ENCODE measurements at regions not wholly inside any gene's neighbourhood (a gene's known extent, or its start where the extent isn't known, plus 50 kb on each side); places are given as distances from the start of the nearest gene placed in this dataset.

GRCh38 chr9:22389271-22389670 is 57.4 kb upstream of the DMRTA1 start:
- Histone ChIP-seq H3K9me2 (ENCODE audit: insufficient read depth) (no peaks in the 10 kb centered on the region), H3K4me3 (replicated peaks in 1 of 2; ENCODE audit: low read depth in 1 of 2, low read length in 2 of 2) (no peak overlapping the region)

More at GRCh38 chr9:22389271-22389670, 57.4 kb upstream of the DMRTA1 start:
- Histone ChIP-seq H3K9me3 (ENCODE audit: control insufficient read depth in 1 of 2, insufficient read depth in 1 of 2, low read depth in 1 of 2, low read length in 2 of 2) (no peaks in the 10 kb centered on the region), H3K4me2 (ENCODE audit: low read length) (no peak overlapping the region), H3K4me1 (ENCODE audit: control insufficient read depth in 1 of 2, insufficient read depth in 2 of 2, low read length in 2 of 2) (no peaks in the 10 kb centered on the region), H3K9ac (ENCODE audit: low read length) (no peak overlapping the region), H3K79me2 (ENCODE audit: insufficient read depth, low read length) (no peaks in the 10 kb centered on the region), H3K27ac (ENCODE audit: low read depth, low read length) (no peak overlapping the region), H3K27me3 (ENCODE audit: insufficient read depth, low read length) (peaks cover 8% of the 10 kb centered on the region), H2AFZ (ENCODE audit: low read depth, low read length, poor library complexity, severe bottlenecking) (no peak overlapping the region), H3K36me3 (ENCODE audit: control insufficient read depth in 1 of 2, insufficient read depth in 2 of 2, low read length in 2 of 2) (no peaks in the 10 kb centered on the region), H4K20me1 (ENCODE audit: insufficient read depth) (no peaks in the 10 kb centered on the region)
- ChIA-PET RAD21 (ENCODE audit: low non-redundant PET in 1 of 2, low total read pairs in 2 of 2, uncharacterized antibody in 2 of 2, unreplicated experiment in 2 of 2) (no interaction called here), CTCF (no interaction called here), POLR2A (no interaction called here)
- no peak for TF ChIP-seq CEBPB (IDR thresholded peaks at IDR 0.05; ENCODE audit: low read depth)
- TF ChIP-seq EGR1 (IDR thresholded peaks at IDR 0.05; ENCODE audit: low read depth), result no peak
- TF ChIP-seq ATF3 (IDR thresholded peaks at IDR 0.05), result no peak
- TF ChIP-seq ZFX (IDR thresholded peaks at IDR 0.05), result no peak
- no peak for TF ChIP-seq TCF7L2 (IDR thresholded peaks at IDR 0.05; ENCODE audit: borderline replicate concordance, extremely low read depth, insufficient read depth, insufficient read length)
- TF ChIP-seq SRF (IDR thresholded peaks at IDR 0.05; ENCODE audit: low read depth), result no peak
- no peak for TF ChIP-seq SIN3A (IDR thresholded peaks at IDR 0.05; ENCODE audit: low read depth)
- no peak for TF ChIP-seq YY1 (IDR thresholded peaks at IDR 0.05; ENCODE audit: extremely low read depth, insufficient replicate concordance, low read depth, low read length)
- no peak for TF ChIP-seq ZBTB33 (IDR thresholded peaks at IDR 0.05; ENCODE audit: extremely low read depth, insufficient replicate concordance, low read length)
- no peak for TF ChIP-seq POLR2A (IDR thresholded peaks at IDR 0.05; ENCODE audit: borderline replicate concordance, extremely low read depth, insufficient read depth, insufficient read length)
- BruUV-seq (replicated peaks), result no TSS peak
- intact Hi-C loops (cut with micrococcal nuclease), result loop anchor here (5.0 kb wide), 1 partner anchor 47 kb away; no protein-coding TSS in a partner anchor
- no peak for ATAC-seq
- DNase-seq (ENCODE audit: low read depth, low spot score), result no peak
